ENCODE measurements at regions not wholly inside any gene's neighbourhood (a gene's known extent, or its start where the extent isn't known, plus 50 kb on each side); places are given as distances from the start of the nearest gene placed in this dataset.

DNA sequence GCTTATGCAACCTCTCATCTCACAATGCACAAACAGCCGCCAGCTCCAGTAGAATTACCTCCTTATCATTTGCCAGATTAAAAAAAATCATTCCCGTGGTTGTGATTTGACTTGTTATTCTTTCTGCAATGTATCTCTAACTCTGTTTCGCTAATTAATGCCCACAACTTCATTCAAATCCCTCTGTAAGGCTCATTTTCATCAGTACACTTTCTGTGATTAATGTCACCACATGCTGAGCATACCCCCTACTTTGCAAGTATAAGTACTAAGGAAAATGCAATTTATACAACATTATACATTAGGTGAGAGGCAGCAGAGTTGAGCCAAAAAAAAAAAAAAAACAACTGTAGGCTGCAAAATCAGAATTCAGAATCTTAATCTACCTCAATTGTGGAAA is 166.0 kb downstream of the FSCB start:
- DNase-seq (ENCODE audit: low spot score), result no peak
- H4K20me1 ChIP-seq (ENCODE audit: insufficient read depth, low read length), result no peaks in the 10 kb centered on the region
- H3K4me3 ChIP-seq (replicated peaks in 1 of 3; ENCODE audit: insufficient read depth in 1 of 3, low read depth in 2 of 3, low read length in 3 of 3), result no peak overlapping the region
- no peak overlapping the region for H2AFZ ChIP-seq (ENCODE audit: low read length)
- no peaks in the 10 kb centered on the region for H3K27me3 ChIP-seq (ENCODE audit: control insufficient read depth in 1 of 2, insufficient read depth in 2 of 2, low read length in 2 of 2)
- no peaks in the 10 kb centered on the region for H3K36me3 ChIP-seq (replicated peaks in 1 of 2; ENCODE audit: control insufficient read depth in 1 of 2, insufficient read depth in 2 of 2, low read length in 2 of 2)
- intact Hi-C loops (cut with micrococcal nuclease; ENCODE audit: unreplicated experiment), result no loop called here
- no peaks in the 10 kb centered on the region for H3K79me2 ChIP-seq (ENCODE audit: insufficient read depth, low read length)
- no peak overlapping the region for H3K4me2 ChIP-seq (ENCODE audit: low read depth, low read length)
- BruUV-seq (replicated peaks), result no TSS peak
- FAIRE-seq, result no peak
- 2% methylated on average over 3 of the region's 3 CpGs for WGBS (ENCODE audit: low lambda C conversion rate)
- in situ Hi-C loops (cut with HindIII; ENCODE audit: extremely low pct_ligation_motif_present, low pct_unique_long_range_greater_than_20kb), result no loop called here
- H3K4me1 ChIP-seq (ENCODE audit: insufficient read depth, low read length), result no peaks in the 10 kb centered on the region
- ChIA-PET CTCF (ENCODE audit: low intra/inter-chr PET ratio, low total read pairs) (no interaction called here), POLR2A (no interaction called here)
- no peak overlapping the region for H3K27ac ChIP-seq (ENCODE audit: extremely low read length, insufficient read depth, low read length)
- H3K9me3 ChIP-seq (ENCODE audit: low read length), result peaks cover 67% of the 10 kb centered on the region
- H3K9ac ChIP-seq (ENCODE audit: insufficient read depth, low read depth, low read length), result no peak overlapping the region
- no peak for ATAC-seq
- TF ChIP-seq KDM6A (CRISPR knock-in tag; IDR thresholded peaks at IDR 0.05; ENCODE audit: low read depth), result no peak
- TF ChIP-seq, protein P1, sequence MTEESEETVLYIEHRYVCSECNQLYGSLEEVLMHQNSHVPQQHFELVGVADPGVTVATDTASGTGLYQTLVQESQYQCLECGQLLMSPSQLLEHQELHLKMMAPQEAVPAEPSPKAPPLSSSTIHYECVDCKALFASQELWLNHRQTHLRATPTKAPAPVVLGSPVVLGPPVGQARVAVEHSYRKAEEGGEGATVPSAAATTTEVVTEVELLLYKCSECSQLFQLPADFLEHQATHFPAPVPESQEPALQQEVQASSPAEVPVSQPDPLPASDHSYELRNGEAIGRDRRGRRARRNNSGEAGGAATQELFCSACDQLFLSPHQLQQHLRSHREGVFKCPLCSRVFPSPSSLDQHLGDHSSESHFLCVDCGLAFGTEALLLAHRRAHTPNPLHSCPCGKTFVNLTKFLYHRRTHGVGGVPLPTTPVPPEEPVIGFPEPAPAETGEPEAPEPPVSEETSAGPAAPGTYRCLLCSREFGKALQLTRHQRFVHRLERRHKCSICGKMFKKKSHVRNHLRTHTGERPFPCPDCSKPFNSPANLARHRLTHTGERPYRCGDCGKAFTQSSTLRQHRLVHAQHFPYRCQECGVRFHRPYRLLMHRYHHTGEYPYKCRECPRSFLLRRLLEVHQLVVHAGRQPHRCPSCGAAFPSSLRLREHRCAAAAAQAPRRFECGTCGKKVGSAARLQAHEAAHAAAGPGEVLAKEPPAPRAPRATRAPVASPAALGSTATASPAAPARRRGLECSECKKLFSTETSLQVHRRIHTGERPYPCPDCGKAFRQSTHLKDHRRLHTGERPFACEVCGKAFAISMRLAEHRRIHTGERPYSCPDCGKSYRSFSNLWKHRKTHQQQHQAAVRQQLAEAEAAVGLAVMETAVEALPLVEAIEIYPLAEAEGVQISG (CRISPR knock-in tag; IDR thresholded peaks at IDR 0.05), result no peak
- no peak for TF ChIP-seq ZBTB7A (CRISPR knock-in tag; IDR thresholded peaks at IDR 0.05)
- TF ChIP-seq SIX1 (CRISPR knock-in tag; IDR thresholded peaks at IDR 0.05; ENCODE audit: borderline replicate concordance), result no peak
- TF ChIP-seq NBN (conservative IDR thresholded peaks at IDR 0.05), result no peak
- no peak for TF ChIP-seq ZNF260 (CRISPR knock-in tag; IDR thresholded peaks at IDR 0.05; ENCODE audit: borderline replicate concordance, low read depth)
- no peak for TF ChIP-seq HOXA7 (CRISPR knock-in tag; IDR thresholded peaks at IDR 0.05)
- no peak for TF ChIP-seq ZNF644 (CRISPR knock-in tag; IDR thresholded peaks at IDR 0.05; ENCODE audit: low read depth)
- no peak for TF ChIP-seq NFIB (CRISPR knock-in tag; IDR thresholded peaks at IDR 0.05; ENCODE audit: borderline replicate concordance)
- no peak for TF ChIP-seq ATF7-NPFF (CRISPR knock-in tag; IDR thresholded peaks at IDR 0.05; ENCODE audit: low read depth)
- TF ChIP-seq, protein P2, sequence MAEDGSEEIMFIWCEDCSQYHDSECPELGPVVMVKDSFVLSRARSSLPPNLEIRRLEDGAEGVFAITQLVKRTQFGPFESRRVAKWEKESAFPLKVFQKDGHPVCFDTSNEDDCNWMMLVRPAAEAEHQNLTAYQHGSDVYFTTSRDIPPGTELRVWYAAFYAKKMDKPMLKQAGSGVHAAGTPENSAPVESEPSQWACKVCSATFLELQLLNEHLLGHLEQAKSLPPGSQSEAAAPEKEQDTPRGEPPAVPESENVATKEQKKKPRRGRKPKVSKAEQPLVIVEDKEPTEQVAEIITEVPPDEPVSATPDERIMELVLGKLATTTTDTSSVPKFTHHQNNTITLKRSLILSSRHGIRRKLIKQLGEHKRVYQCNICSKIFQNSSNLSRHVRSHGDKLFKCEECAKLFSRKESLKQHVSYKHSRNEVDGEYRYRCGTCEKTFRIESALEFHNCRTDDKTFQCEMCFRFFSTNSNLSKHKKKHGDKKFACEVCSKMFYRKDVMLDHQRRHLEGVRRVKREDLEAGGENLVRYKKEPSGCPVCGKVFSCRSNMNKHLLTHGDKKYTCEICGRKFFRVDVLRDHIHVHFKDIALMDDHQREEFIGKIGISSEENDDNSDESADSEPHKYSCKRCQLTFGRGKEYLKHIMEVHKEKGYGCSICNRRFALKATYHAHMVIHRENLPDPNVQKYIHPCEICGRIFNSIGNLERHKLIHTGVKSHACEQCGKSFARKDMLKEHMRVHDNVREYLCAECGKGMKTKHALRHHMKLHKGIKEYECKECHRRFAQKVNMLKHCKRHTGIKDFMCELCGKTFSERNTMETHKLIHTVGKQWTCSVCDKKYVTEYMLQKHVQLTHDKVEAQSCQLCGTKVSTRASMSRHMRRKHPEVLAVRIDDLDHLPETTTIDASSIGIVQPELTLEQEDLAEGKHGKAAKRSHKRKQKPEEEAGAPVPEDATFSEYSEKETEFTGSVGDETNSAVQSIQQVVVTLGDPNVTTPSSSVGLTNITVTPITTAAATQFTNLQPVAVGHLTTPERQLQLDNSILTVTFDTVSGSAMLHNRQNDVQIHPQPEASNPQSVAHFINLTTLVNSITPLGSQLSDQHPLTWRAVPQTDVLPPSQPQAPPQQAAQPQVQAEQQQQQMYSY (CRISPR knock-in tag; IDR thresholded peaks at IDR 0.05), result no peak
- no peak for TF ChIP-seq TARDBP (CRISPR knock-in tag; IDR thresholded peaks at IDR 0.05)
- TF ChIP-seq, protein P3, sequence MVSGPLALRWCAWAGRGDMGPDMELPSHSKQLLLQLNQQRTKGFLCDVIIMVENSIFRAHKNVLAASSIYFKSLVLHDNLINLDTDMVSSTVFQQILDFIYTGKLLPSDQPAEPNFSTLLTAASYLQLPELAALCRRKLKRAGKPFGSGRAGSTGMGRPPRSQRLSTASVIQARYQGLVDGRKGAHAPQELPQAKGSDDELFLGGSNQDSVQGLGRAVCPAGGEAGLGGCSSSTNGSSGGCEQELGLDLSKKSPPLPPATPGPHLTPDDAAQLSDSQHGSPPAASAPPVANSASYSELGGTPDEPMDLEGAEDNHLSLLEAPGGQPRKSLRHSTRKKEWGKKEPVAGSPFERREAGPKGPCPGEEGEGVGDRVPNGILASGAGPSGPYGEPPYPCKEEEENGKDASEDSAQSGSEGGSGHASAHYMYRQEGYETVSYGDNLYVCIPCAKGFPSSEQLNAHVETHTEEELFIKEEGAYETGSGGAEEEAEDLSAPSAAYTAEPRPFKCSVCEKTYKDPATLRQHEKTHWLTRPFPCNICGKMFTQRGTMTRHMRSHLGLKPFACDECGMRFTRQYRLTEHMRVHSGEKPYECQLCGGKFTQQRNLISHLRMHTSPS (CRISPR knock-in tag; IDR thresholded peaks at IDR 0.05; ENCODE audit: low read depth), result no peak
- TF ChIP-seq TGIF2 (CRISPR knock-in tag; IDR thresholded peaks at IDR 0.05), result no peak
- TF ChIP-seq ZNF207 (IDR thresholded peaks at IDR 0.05; ENCODE audit: borderline replicate concordance), result no peak
- TF ChIP-seq, protein P4, sequence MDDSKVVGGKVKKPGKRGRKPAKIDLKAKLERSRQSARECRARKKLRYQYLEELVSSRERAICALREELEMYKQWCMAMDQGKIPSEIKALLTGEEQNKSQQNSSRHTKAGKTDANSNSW (CRISPR knock-in tag; IDR thresholded peaks at IDR 0.05; ENCODE audit: borderline replicate concordance), result no peak
- TF ChIP-seq POLR2G (IDR thresholded peaks at IDR 0.05; ENCODE audit: low read depth, low read length), result no peak
- TF ChIP-seq ZNF292 (CRISPR knock-in tag; IDR thresholded peaks at IDR 0.05; ENCODE audit: borderline replicate concordance, low read depth), result no peak
